Erythroblast (primary cell): ENCODE measurements at regions not wholly inside any gene's neighbourhood (a gene's known extent, or its start where the extent isn't known, plus 50 kb on each side); places are given as distances from the start of the nearest gene placed in this dataset.

Experiments used
- GATA1 ChIP-seq: IDR thresholded peaks from 2 replicates; pipeline ENCODE4 v1.6.1; 2011; ENCODE audit warnings: low read depth, mild to moderate bottlenecking, control low read depth, low read length, moderate library complexity
- POLR2A ChIP-seq: IDR thresholded peaks from 2 replicates; pipeline ENCODE4 v1.6.1; 2011; ENCODE audit warnings: mild to moderate bottlenecking, low read length

- no peak for TF ChIP-seq POLR2A
- TF ChIP-seq GATA1: no peak
Observed at GRCh38 chr17:36749493-36749892, 148.1 kb downstream of the MRM1 start.
